ENCODE measurements at regions not wholly inside any gene's neighbourhood (a gene's known extent, or its start where the extent isn't known, plus 50 kb on each side); places are given as distances from the start of the nearest gene placed in this dataset.
"Not testable (repeated sequence)": the region's sequence is repeated elsewhere in the genome, so short reads cannot be mapped to it uniquely, and the experiment has no call there.

- DNase-seq = no peak
Measured at GRCh38 chr3:17820275-17820674, 77.8 kb upstream of the TBC1D5 start.

GRCh38 chr3:17817973-17818372, 75.5 kb upstream of the TBC1D5 start:
- not testable (repeated sequence) for DNase-seq

GRCh38 chr3:17817545-17817944, 75.1 kb upstream of the TBC1D5 start:
- no peak for DNase-seq

GRCh38 chr3:17816839-17817238, 74.4 kb upstream of the TBC1D5 start:
- DNase-seq = not testable (repeated sequence)

GRCh38 chr3:17812328-17812727, 69.9 kb upstream of the TBC1D5 start:
- not testable (repeated sequence) for DNase-seq

GRCh38 chr3:17811646-17812045, 69.2 kb upstream of the TBC1D5 start:
- no peak for DNase-seq

- peak; percentile 74 to 78 for DNase-seq
Measured at GRCh38 chr3:17810759-17811158, 68.3 kb upstream of the TBC1D5 start.

GRCh38 chr3:17808994-17809393, 66.6 kb upstream of the TBC1D5 start:
- DNase-seq = peak in 1 of 2 experiments; percentile 20

GRCh38 chr3:17806876-17807275, 64.4 kb upstream of the TBC1D5 start:
- no peak for DNase-seq

GRCh38 chr3:17806201-17806600, 63.8 kb upstream of the TBC1D5 start:
- no peak for DNase-seq

- DNase-seq = no peak
Measured at GRCh38 chr3:17805461-17805940, 63.1 kb upstream of the TBC1D5 start.

- DNase-seq = no peak
Measured at GRCh38 chr3:17802950-17803349, 60.5 kb upstream of the TBC1D5 start.

- DNase-seq = no peak
Measured at GRCh38 chr3:17801131-17801530, 58.7 kb upstream of the TBC1D5 start.

GRCh38 chr3:17800232-17800631, 57.8 kb upstream of the TBC1D5 start:
- DNase-seq = no peak

GRCh38 chr3:17799312-17799711, 56.9 kb upstream of the TBC1D5 start:
- no peak for DNase-seq

GRCh38 chr3:17798000-17798399, 55.6 kb upstream of the TBC1D5 start:
- peak in 1 of 2 experiments; percentile 10 for DNase-seq

GRCh38 chr3:17795711-17796110, 53.3 kb upstream of the TBC1D5 start:
- no peak for DNase-seq

- DNase-seq = no peak
Measured at GRCh38 chr3:17795280-17795679, 52.8 kb upstream of the TBC1D5 start.

- DNase-seq = no peak
Measured at GRCh38 chr3:17793542-17794195, 51.2 kb upstream of the TBC1D5 start.

Measured in SW 1271 (cell line).